Kidney (tissue), 13 donors: ENCODE measurements at regions not wholly inside any gene's neighbourhood (a gene's known extent, or its start where the extent isn't known, plus 50 kb on each side); places are given as distances from the start of the nearest gene placed in this dataset.
A peak's percentile ranks its signal among the peaks of the same experiment; 100 is the strongest.

Experiments used
- DNase-seq, 5 donors: peaks; one replicate each; pipeline ENCODE4 v3.0.0-alpha.2; 2013 to 2020
- FAIRE-seq: peaks from 2 replicates; lab custom pipeline; 2012; peaks lifted over from hg19 to GRCh38; lab: Jason Lieb, UNC
- H3K27ac ChIP-seq, 2 donors: one replicate each; pipeline ENCODE4 v1.7.0; 2013; ENCODE audit warnings: low read depth in 2 of 2, low read length in 2 of 2, inconsistent platforms in 1 of 2
- H3K27me3 ChIP-seq: one replicate; pipeline ENCODE4 v1.7.1; 2013; ENCODE audit warnings: low read length, inconsistent platforms; ENCODE audit not compliant: control insufficient read depth, insufficient read depth
- H3K36me3 ChIP-seq, 3 donors: one replicate each; pipeline versions ENCODE4 v1.7.0 to v1.7.1; 2013; ENCODE audit warnings: low read length in 3 of 3, control low read depth in 1 of 3, inconsistent platforms in 1 of 3; ENCODE audit not compliant: insufficient read depth in 3 of 3, control insufficient read depth in 2 of 3
- H3K4me1 ChIP-seq, 3 donors: one replicate each; pipeline versions ENCODE4 v1.7.0 to v1.7.1; 2013; ENCODE audit warnings: low read length in 3 of 3, inconsistent platforms in 1 of 3, low read depth in 1 of 3; ENCODE audit not compliant: control insufficient read depth in 2 of 3, insufficient read depth in 2 of 3
- H3K4me3 ChIP-seq, 3 donors: one replicate each; pipeline versions ENCODE4 v1.7.0 to v1.8.1; 2013; ENCODE audit warnings: low read length in 3 of 3, control low read depth in 1 of 3, inconsistent platforms in 1 of 3
- H3K9ac ChIP-seq, 3 donors: one replicate each; pipeline versions ENCODE4 v1.7.0 to v1.7.1; 2013; ENCODE audit warnings: low read length in 3 of 3, control low read depth in 1 of 3, inconsistent platforms in 1 of 3
- H3K9me3 ChIP-seq, 3 donors: one replicate each; pipeline versions ENCODE4 v1.7.0 to v1.7.1; 2013; ENCODE audit warnings: low read length in 3 of 3, control low read depth in 1 of 3, inconsistent platforms in 1 of 3; ENCODE audit not compliant: control insufficient read depth in 2 of 3, insufficient read depth in 1 of 3
- intact Hi-C: fragments of 100-400 bp; cut with DNase I; formaldehyde crosslinking; loops from one replicate; pipeline ENCODE4 v1.11.1; 2022
- TF ChIP-seq, protein P1 (sequence below): IDR thresholded peaks from 3 replicates; pipeline ENCODE4 v1.5.1; 2012; ENCODE audit warnings: mild to moderate bottlenecking, moderate library complexity, borderline replicate concordance; ENCODE audit not compliant: insufficient read depth; ENCODE audit errors: extremely low read depth
- donor health status: control.
- donor health status: control.
- donor health status: control.
- donor health status: control.
- donor health status: control.
- donor health status: DM: yes; HTN: yes; CAD: no.
- donor health status: Normal renal cell carcinoma (clear cell type).

DNA sequence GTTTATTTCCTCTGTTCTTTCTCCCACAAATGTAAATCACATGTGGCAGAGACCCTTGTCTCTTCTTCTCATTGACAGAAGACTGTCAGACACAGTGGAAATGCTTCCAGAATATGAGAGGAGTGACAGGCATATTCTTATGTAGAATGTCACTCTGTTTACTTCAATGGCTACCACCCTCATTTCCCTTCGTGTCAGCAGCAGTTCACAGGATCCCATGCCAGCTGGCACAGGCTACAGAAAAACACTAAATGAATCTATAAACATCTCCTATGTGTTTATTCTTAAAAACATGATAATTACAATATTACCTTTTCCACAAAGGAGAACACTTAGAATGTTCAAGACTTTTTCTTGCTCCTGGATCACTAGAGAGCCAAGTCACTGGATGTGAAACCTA lies 183.8 kb upstream of the CNTN1 start:
- no peak overlapping the region for H3K27ac ChIP-seq
- H3K9me3 ChIP-seq, result no peaks in the 10 kb centered on the region
- FAIRE-seq (no peak), DNase-seq (no peak)
- intact Hi-C loops, result no loop called here
- H3K4me3 ChIP-seq, result no peak overlapping the region
- no peaks in the 10 kb centered on the region for H3K4me1 ChIP-seq
- TF ChIP-seq, protein P1, sequence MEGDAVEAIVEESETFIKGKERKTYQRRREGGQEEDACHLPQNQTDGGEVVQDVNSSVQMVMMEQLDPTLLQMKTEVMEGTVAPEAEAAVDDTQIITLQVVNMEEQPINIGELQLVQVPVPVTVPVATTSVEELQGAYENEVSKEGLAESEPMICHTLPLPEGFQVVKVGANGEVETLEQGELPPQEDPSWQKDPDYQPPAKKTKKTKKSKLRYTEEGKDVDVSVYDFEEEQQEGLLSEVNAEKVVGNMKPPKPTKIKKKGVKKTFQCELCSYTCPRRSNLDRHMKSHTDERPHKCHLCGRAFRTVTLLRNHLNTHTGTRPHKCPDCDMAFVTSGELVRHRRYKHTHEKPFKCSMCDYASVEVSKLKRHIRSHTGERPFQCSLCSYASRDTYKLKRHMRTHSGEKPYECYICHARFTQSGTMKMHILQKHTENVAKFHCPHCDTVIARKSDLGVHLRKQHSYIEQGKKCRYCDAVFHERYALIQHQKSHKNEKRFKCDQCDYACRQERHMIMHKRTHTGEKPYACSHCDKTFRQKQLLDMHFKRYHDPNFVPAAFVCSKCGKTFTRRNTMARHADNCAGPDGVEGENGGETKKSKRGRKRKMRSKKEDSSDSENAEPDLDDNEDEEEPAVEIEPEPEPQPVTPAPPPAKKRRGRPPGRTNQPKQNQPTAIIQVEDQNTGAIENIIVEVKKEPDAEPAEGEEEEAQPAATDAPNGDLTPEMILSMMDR, result no peak
- no peaks in the 10 kb centered on the region for H3K27me3 ChIP-seq
- H3K36me3 ChIP-seq, result no peaks in the 10 kb centered on the region
- no peak overlapping the region for H3K9ac ChIP-seq

DNA sequence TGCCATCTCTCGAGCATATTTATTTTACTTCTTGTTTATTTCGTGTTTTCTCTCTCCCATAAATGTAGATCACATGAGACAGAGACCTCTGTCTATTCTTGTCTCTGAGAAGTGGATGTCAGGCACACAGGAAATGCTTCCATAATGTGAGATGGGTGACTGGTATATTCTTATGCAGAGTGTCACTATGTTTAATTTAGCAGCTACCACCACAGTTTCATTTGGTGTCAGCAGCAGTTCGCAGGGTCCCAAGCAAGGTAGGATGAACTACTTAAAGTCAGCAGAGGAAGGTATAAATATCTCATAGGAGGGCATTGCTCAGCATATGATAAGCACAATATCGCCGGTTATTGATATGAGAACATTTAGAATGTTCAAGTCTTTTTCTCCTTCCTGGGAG lies 180.9 kb upstream of the CNTN1 start:
- intact Hi-C loops, result no loop called here
- DNase-seq (no peak), FAIRE-seq (no peak)
- Histone ChIP-seq H3K27ac (no peak overlapping the region), H3K36me3 (no peaks in the 10 kb centered on the region), H3K4me3 (no peak overlapping the region), H3K27me3 (no peaks in the 10 kb centered on the region), H3K4me1 (no peaks in the 10 kb centered on the region), H3K9me3 (no peaks in the 10 kb centered on the region), H3K9ac (no peak overlapping the region)
- TF ChIP-seq, protein P1, result no peak

DNA sequence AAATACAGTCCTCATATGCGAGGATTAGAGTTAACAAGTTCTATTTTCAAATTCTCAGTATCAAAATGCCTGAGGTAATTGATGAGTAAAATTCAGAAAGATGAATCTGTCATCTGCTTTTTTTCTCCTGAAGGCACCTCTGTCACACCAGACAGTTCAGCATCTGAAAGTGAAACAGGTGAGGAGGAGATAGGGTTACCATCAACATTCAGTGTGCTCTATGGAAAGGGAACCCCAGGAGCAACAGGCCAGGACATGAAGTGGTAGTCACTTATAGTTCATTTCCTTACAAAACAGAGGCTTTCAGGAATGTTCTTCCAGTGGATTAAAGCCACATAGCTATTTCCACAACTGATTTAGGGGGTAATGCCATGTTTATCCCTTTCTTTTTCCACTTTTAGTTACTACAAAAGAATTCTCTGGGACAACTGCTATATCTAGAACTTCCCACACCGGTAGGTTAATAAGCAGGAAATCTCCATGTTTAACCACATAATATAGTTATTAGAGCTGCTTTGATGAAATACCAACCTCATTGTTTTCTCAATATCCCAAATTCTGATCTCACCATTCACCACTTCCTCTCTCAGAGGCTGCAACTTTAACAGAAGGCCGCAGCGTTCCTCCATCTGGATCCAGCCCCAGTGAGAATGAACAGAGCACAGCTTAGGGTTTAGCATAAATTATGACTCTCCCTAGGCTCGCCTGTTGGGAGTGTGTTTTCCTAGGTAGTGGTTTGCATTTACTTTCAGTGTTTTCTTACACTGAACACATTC lies 177.0 kb upstream of the CNTN1 start:
- H3K9ac ChIP-seq, result no peak overlapping the region
- TF ChIP-seq, protein P1, result no peak
- H3K4me3 ChIP-seq, result no peak overlapping the region
- no peaks in the 10 kb centered on the region for H3K9me3 ChIP-seq
- H3K36me3 ChIP-seq, result no peaks in the 10 kb centered on the region
- intact Hi-C loops, result no loop called here
- no peaks in the 10 kb centered on the region for H3K4me1 ChIP-seq
- FAIRE-seq (no peak), DNase-seq (peak in 3 of 5 donors; percentile 16 to 50 (median 49))
- no peaks in the 10 kb centered on the region for H3K27me3 ChIP-seq
- H3K27ac ChIP-seq, result no peak overlapping the region
